ENCODE measurements at regions not wholly inside any gene's neighbourhood (a gene's known extent, or its start where the extent isn't known, plus 50 kb on each side); places are given as distances from the start of the nearest gene placed in this dataset.

- no peak for TF ChIP-seq ATF3 (CRISPR knock-in tag; IDR thresholded peaks at IDR 0.05)
- TF ChIP-seq ZNF75D (CRISPR knock-in tag; IDR thresholded peaks at IDR 0.05; ENCODE audit: borderline replicate concordance) = no peak
- TF ChIP-seq IRF1 (CRISPR knock-in tag; IDR thresholded peaks at IDR 0.05; ENCODE audit: low read depth) = no peak
- no peak for TF ChIP-seq ATF4 (CRISPR knock-in tag; IDR thresholded peaks at IDR 0.05)
- no peak for TF ChIP-seq TEAD2 (CRISPR knock-in tag; IDR thresholded peaks at IDR 0.05)
These were observed 161.2 kb upstream of the RTL1 start (continued) for GRCh38 chr14:101064718-101065117.

GRCh38 chr14:101065246-101065645 lies 161.7 kb upstream of the RTL1 start:
- intact Hi-C loops (cut with micrococcal nuclease; ENCODE audit: unreplicated experiment) = no loop called here
- 46% methylated on average over 24 of the region's 27 CpGs for WGBS (ENCODE audit: low lambda C conversion rate)
- Histone ChIP-seq H3K27me3 (ENCODE audit: control insufficient read depth in 1 of 2, insufficient read depth in 2 of 2, low read length in 2 of 2) (peaks cover 12 to 92% of the 10 kb centered on the region in 2 experiments), H4K20me1 (ENCODE audit: insufficient read depth, low read length) (no peaks in the 10 kb centered on the region), H3K9ac (ENCODE audit: insufficient read depth, low read depth, low read length) (no peak overlapping the region), H3K4me1 (ENCODE audit: insufficient read depth, low read length) (no peaks in the 10 kb centered on the region), H2AFZ (ENCODE audit: low read length) (no peak overlapping the region), H3K79me2 (ENCODE audit: insufficient read depth, low read length) (no peaks in the 10 kb centered on the region), H3K36me3 (replicated peaks in 1 of 2; ENCODE audit: control insufficient read depth in 1 of 2, insufficient read depth in 2 of 2, low read length in 2 of 2) (no peaks in the 10 kb centered on the region), H3K4me3 (replicated peaks in 1 of 3; ENCODE audit: insufficient read depth in 1 of 3, low read depth in 2 of 3, low read length in 3 of 3) (no peak overlapping the region), H3K4me2 (ENCODE audit: low read depth, low read length) (no peak overlapping the region), H3K27ac (ENCODE audit: extremely low read length, insufficient read depth, low read length) (no peak overlapping the region), H3K9me3 (ENCODE audit: low read length) (no peaks in the 10 kb centered on the region)
- no TSS peak for BruUV-seq (replicated peaks)
- FAIRE-seq (no peak), ATAC-seq (no peak), DNase-seq (ENCODE audit: low spot score) (no peak)
- CTCF ChIA-PET (ENCODE audit: low intra/inter-chr PET ratio, low total read pairs) = no interaction called here
- in situ Hi-C loops (cut with HindIII; ENCODE audit: extremely low pct_ligation_motif_present, low pct_unique_long_range_greater_than_20kb) = loop anchor here (5.0 kb wide), 1 partner anchor 158 kb away; no protein-coding TSS in a partner anchor
- POLR2A ChIA-PET = no interaction called here
- TF ChIP-seq STAG1 (CRISPR knock-in tag; IDR thresholded peaks at IDR 0.05) (no peak), SMARCE1 (IDR thresholded peaks at IDR 0.05; ENCODE audit: borderline replicate concordance) (no peak), ZNF639 (CRISPR knock-in tag; conservative IDR thresholded peaks at IDR 0.05) (no peak), ZNF891 (CRISPR knock-in tag; IDR thresholded peaks at IDR 0.05) (no peak), CC2D1A (CRISPR knock-in tag; IDR thresholded peaks at IDR 0.05) (no peak), NR2F1 (CRISPR knock-in tag; IDR thresholded peaks at IDR 0.05) (no peak), GABPB1 (CRISPR knock-in tag; IDR thresholded peaks at IDR 0.05) (no peak), ARNT (IDR thresholded peaks at IDR 0.05) (no peak)
